Progenitor cell of endocrine pancreas (in vitro differentiated cells): ENCODE measurements at regions not wholly inside any gene's neighbourhood (a gene's known extent, or its start where the extent isn't known, plus 50 kb on each side); places are given as distances from the start of the nearest gene placed in this dataset.

Experiments used
- DNase-seq: peaks from one replicate; pipeline ENCODE4 v3.0.0; 2021; ENCODE audit warnings: low spot score; ENCODE audit not compliant: unreplicated experiment
- H3K27ac Mint-ChIP-seq: 2 replicates; pipeline ENCODE4 v1.8.0; 2021; ENCODE audit warnings: mild to moderate bottlenecking, moderate library complexity, mixed read lengths
- H3K27me3 Mint-ChIP-seq: 2 replicates; pipeline ENCODE4 v1.8.0; 2021; ENCODE audit warnings: mixed read lengths
- H3K36me3 Mint-ChIP-seq: 2 replicates; pipeline ENCODE4 v1.8.0; 2022; ENCODE audit warnings: mixed read lengths; ENCODE audit not compliant: insufficient read depth
- H3K4me1 Mint-ChIP-seq: 2 replicates; pipeline ENCODE4 v1.8.0; 2021; ENCODE audit warnings: low read depth, mixed read lengths
- H3K4me3 Mint-ChIP-seq: 2 replicates; pipeline ENCODE4 v1.8.0; 2021; ENCODE audit warnings: low read depth, mild to moderate bottlenecking, moderate library complexity, mixed read lengths
- H3K9me3 Mint-ChIP-seq: 2 replicates; pipeline ENCODE4 v1.8.0; 2021; ENCODE audit warnings: low read depth, mixed read lengths
- CTCF ChIP-seq: fragments of 200-600 bp; sonication (generic); IDR thresholded peaks from one replicate; pipeline ENCODE4 v1.5.0; 2021; ENCODE audit warnings: antibody characterized with exemption, mild to moderate bottlenecking; ENCODE audit not compliant: unreplicated experiment

- no peak overlapping the region for H3K4me3 Mint-ChIP-seq
- TF ChIP-seq CTCF = no peak
Measured at GRCh38 chr11:104759464-104759863, 138.8 kb downstream of the CASP12 start.

DNA sequence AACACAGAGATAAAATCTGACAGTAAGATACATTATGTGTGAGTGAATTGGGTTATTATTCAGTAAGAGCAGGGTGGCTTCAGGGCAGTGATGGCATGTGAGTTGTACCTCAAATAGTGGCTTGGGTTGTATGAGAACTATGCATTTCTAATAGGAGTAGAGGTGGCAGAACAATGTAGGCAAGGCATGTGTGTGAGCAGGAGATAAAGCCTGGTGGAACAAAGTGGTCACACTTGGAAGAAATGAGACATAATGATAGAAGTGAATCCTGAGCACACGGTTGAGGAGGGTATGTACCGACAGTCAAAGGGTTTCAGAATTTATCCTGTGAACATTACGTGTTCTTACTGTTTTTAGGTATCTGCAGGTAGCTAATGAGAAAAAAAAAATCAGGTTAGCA, 159.3 kb downstream of the CASP12 start:
- no peak overlapping the region for H3K4me3 Mint-ChIP-seq
- no peak for TF ChIP-seq CTCF
- no peak overlapping the region for H3K27ac Mint-ChIP-seq
- H3K36me3 Mint-ChIP-seq = no peaks in the 10 kb centered on the region
- H3K4me1 Mint-ChIP-seq = no peaks in the 10 kb centered on the region
- no peak for DNase-seq
- no peaks in the 10 kb centered on the region for H3K27me3 Mint-ChIP-seq
- peaks cover 8% of the 10 kb centered on the region for H3K9me3 Mint-ChIP-seq

More at GRCh38 chr11:104759464-104759863, 138.8 kb downstream of the CASP12 start:
- DNase-seq = no peak
- no peaks in the 10 kb centered on the region for H3K27me3 Mint-ChIP-seq
- H3K9me3 Mint-ChIP-seq = peaks cover 16% of the 10 kb centered on the region
- no peaks in the 10 kb centered on the region for H3K4me1 Mint-ChIP-seq
- H3K27ac Mint-ChIP-seq = no peak overlapping the region
- H3K36me3 Mint-ChIP-seq = no peaks in the 10 kb centered on the region

DNA sequence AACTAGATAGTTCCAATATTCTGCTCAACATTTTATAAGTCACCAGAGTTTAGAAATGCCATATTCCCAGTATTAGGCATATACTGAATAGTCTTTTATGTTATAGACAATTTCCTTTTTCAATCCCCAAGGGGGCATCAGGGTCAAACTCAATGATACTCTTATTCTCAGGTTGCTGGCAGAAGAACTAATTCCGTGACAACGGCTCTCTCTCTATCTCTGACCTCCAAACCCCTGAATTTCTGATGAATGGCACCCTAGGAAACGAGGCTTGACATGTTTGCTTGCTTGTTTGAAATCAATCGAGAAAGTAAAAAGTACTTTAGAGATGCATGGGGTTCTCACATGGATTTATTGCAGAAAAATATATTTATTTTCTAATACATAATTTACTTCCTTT, 160.1 kb downstream of the CASP12 start:
- no peak for DNase-seq
- H3K4me1 Mint-ChIP-seq = no peaks in the 10 kb centered on the region

GRCh38 chr11:104736502-104736901, 161.8 kb downstream of the CASP12 start:
- TF ChIP-seq CTCF = no peak
- Mint-ChIP-seq H3K27ac (no peak overlapping the region), H3K4me1 (no peaks in the 10 kb centered on the region), H3K9me3 (peaks cover 8% of the 10 kb centered on the region), H3K4me3 (no peak overlapping the region), H3K27me3 (no peaks in the 10 kb centered on the region), H3K36me3 (no peaks in the 10 kb centered on the region)
- DNase-seq = no peak

More for the DNA sequence above, 160.1 kb downstream of the CASP12 start:
- Mint-ChIP-seq H3K4me3 (no peak overlapping the region), H3K9me3 (peaks cover 8% of the 10 kb centered on the region), H3K36me3 (no peaks in the 10 kb centered on the region), H3K27ac (no peak overlapping the region), H3K27me3 (no peaks in the 10 kb centered on the region)
- TF ChIP-seq CTCF = no peak

DNA sequence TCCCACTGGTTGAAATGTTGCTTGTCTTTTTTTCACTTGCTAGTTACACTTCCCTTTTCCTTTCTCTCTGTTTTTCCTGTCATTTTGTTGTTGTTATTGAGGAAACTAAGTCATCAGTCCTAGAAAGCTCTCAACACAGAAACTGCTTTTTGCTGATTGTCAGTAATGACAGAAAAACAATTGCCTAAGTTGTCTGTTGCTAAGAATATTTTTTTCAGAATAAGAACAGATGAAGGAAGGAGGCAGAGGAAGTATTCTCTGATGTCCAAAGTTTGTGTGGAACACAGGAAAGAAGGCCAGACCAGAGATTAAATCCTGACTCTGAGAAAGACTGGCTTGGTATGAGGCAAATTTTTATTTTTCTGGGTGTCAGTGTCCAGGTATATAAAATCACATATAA, 163.3 kb downstream of the CASP12 start:
- no peak for DNase-seq
- H3K9me3 Mint-ChIP-seq = peaks cover 5% of the 10 kb centered on the region
- no peak overlapping the region for H3K4me3 Mint-ChIP-seq
- no peak for TF ChIP-seq CTCF
- H3K4me1 Mint-ChIP-seq = no peaks in the 10 kb centered on the region
- no peaks in the 10 kb centered on the region for H3K36me3 Mint-ChIP-seq
- H3K27ac Mint-ChIP-seq = no peak overlapping the region
- H3K27me3 Mint-ChIP-seq = no peaks in the 10 kb centered on the region
